Activated naive CD8-positive, alpha-beta T cell treated with anti-CD3 and anti-CD28 coated beads, Interleukin-2, amount 10 ng/mL, durations not matched to agents 7 days and 5 days (primary cell): ENCODE measurements at regions not wholly inside any gene's neighbourhood (a gene's known extent, or its start where the extent isn't known, plus 50 kb on each side); places are given as distances from the start of the nearest gene placed in this dataset.
"Not testable (repeated sequence)": the region's sequence is repeated elsewhere in the genome, so short reads cannot be mapped to it uniquely, and the experiment has no call there.

Experiments used
- ATAC-seq: fragments of 150-1000 bp; cut with Tn5 transposase; one replicate; pipeline ENCODE4 v1.10.0; 2021; ENCODE audit warnings: low read depth, moderate library complexity
- POLR2A ChIA-PET: fragments of 350-600 bp; sonication (Branson Sonifier 250); formaldehyde crosslinking; loops from one replicate; lab custom pipeline; 2021; ENCODE audit warnings: antibody characterized with exemption; lab: Charles Lee
- DNase-seq: peaks from one replicate; pipeline ENCODE4 v3.0.0; 2021
- H3K27ac Mint-ChIP-seq: one replicate; pipeline ENCODE4 v1.8.0; 2022; ENCODE audit warnings: mild to moderate bottlenecking, mixed read lengths
- H3K27me3 Mint-ChIP-seq: one replicate; pipeline ENCODE4 v1.8.0; 2022; ENCODE audit warnings: mild to moderate bottlenecking, moderate library complexity, mixed read lengths
- H3K36me3 Mint-ChIP-seq: one replicate; pipeline ENCODE4 v1.8.0; 2021; ENCODE audit warnings: mild to moderate bottlenecking, mixed read lengths
- H3K4me1 Mint-ChIP-seq: one replicate; pipeline ENCODE4 v1.8.0; 2021; ENCODE audit warnings: mixed read lengths
- H3K4me3 Mint-ChIP-seq: one replicate; pipeline ENCODE4 v1.8.0; 2022; ENCODE audit warnings: mild to moderate bottlenecking, moderate library complexity, mixed read lengths
- H3K9me3 Mint-ChIP-seq: one replicate; pipeline ENCODE4 v1.8.0; 2021; ENCODE audit warnings: mixed read lengths

GRCh38 chr4:20196476-20196875 is 55.2 kb upstream of the SLIT2 start:
- DNase-seq (no peak), ATAC-seq (no peak)
- POLR2A ChIA-PET: no interaction called here
- no peaks in the 10 kb centered on the region for H3K27me3 Mint-ChIP-seq
- H3K4me3 Mint-ChIP-seq: no peak overlapping the region
- no peaks in the 10 kb centered on the region for H3K9me3 Mint-ChIP-seq
- no peaks in the 10 kb centered on the region for H3K4me1 Mint-ChIP-seq
- H3K36me3 Mint-ChIP-seq: no peaks in the 10 kb centered on the region
- no peak overlapping the region for H3K27ac Mint-ChIP-seq

- POLR2A ChIA-PET: no interaction called here
- DNase-seq (no peak), ATAC-seq (no peak)
- Mint-ChIP-seq H3K36me3 (no peaks in the 10 kb centered on the region), H3K4me1 (no peaks in the 10 kb centered on the region), H3K27ac (no peak overlapping the region), H3K27me3 (no peaks in the 10 kb centered on the region), H3K9me3 (no peaks in the 10 kb centered on the region), H3K4me3 (no peak overlapping the region)
These were observed 56.4 kb upstream of the SLIT2 start for GRCh38 chr4:20195071-20195885.

GRCh38 chr4:20194123-20195013 is 57.3 kb upstream of the SLIT2 start:
- no peak for DNase-seq
- Mint-ChIP-seq H3K4me3 (no peak overlapping the region), H3K9me3 (peaks cover 3% of the 10 kb centered on the region), H3K36me3 (no peaks in the 10 kb centered on the region), H3K27ac (no peak overlapping the region), H3K27me3 (no peaks in the 10 kb centered on the region), H3K4me1 (no peaks in the 10 kb centered on the region)
- no peak for ATAC-seq
- POLR2A ChIA-PET: no interaction called here

- ATAC-seq (no peak), DNase-seq (no peak)
- H3K9me3 Mint-ChIP-seq: peaks cover 3% of the 10 kb centered on the region
- no peak overlapping the region for H3K27ac Mint-ChIP-seq
- H3K27me3 Mint-ChIP-seq: no peaks in the 10 kb centered on the region
- H3K4me3 Mint-ChIP-seq: no peak overlapping the region
- H3K36me3 Mint-ChIP-seq: no peaks in the 10 kb centered on the region
- POLR2A ChIA-PET: no interaction called here
- H3K4me1 Mint-ChIP-seq: no peaks in the 10 kb centered on the region
These were observed 58.4 kb upstream of the SLIT2 start for GRCh38 chr4:20193141-20193936.

- Mint-ChIP-seq H3K36me3 (no peaks in the 10 kb centered on the region), H3K27ac (no peak overlapping the region), H3K9me3 (peaks cover 3% of the 10 kb centered on the region), H3K4me3 (no peak overlapping the region), H3K27me3 (no peaks in the 10 kb centered on the region), H3K4me1 (no peaks in the 10 kb centered on the region)
- DNase-seq: no peak
- ATAC-seq: no peak
- POLR2A ChIA-PET: no interaction called here
These were observed 59.0 kb upstream of the SLIT2 start for GRCh38 chr4:20192736-20193135.

- DNase-seq (no peak), ATAC-seq (no peak)
- POLR2A ChIA-PET: no interaction called here
- peaks cover 6% of the 10 kb centered on the region for H3K9me3 Mint-ChIP-seq
- H3K4me1 Mint-ChIP-seq: no peaks in the 10 kb centered on the region
- H3K27ac Mint-ChIP-seq: no peak overlapping the region
- H3K4me3 Mint-ChIP-seq: no peak overlapping the region
- no peaks in the 10 kb centered on the region for H3K36me3 Mint-ChIP-seq
- H3K27me3 Mint-ChIP-seq: no peaks in the 10 kb centered on the region
These were observed 66.6 kb upstream of the SLIT2 start for GRCh38 chr4:20185103-20185502.

GRCh38 chr4:20183131-20183530 is 68.6 kb upstream of the SLIT2 start:
- H3K27me3 Mint-ChIP-seq, H3K9me3 Mint-ChIP-seq, ATAC-seq, POLR2A ChIA-PET, H3K4me1 Mint-ChIP-seq, H3K36me3 Mint-ChIP-seq, H3K27ac Mint-ChIP-seq, H3K4me3 Mint-ChIP-seq, DNase-seq: not testable (repeated sequence)

- DNase-seq: no peak
- Mint-ChIP-seq H3K27me3 (no peaks in the 10 kb centered on the region), H3K4me3 (no peak overlapping the region), H3K4me1 (no peaks in the 10 kb centered on the region), H3K36me3 (no peaks in the 10 kb centered on the region), H3K27ac (no peak overlapping the region), H3K9me3 (peaks cover 2% of the 10 kb centered on the region)
- POLR2A ChIA-PET: no interaction called here
- no peak for ATAC-seq
These were observed 69.8 kb upstream of the SLIT2 start for GRCh38 chr4:20181926-20182325.

- POLR2A ChIA-PET: no interaction called here
- H3K27me3 Mint-ChIP-seq: no peaks in the 10 kb centered on the region
- H3K4me3 Mint-ChIP-seq: no peak overlapping the region
- ATAC-seq (no peak), DNase-seq (no peak)
- no peak overlapping the region for H3K27ac Mint-ChIP-seq
- H3K9me3 Mint-ChIP-seq: peaks cover 4% of the 10 kb centered on the region
- H3K4me1 Mint-ChIP-seq: no peaks in the 10 kb centered on the region
- H3K36me3 Mint-ChIP-seq: no peaks in the 10 kb centered on the region
These were observed 71.2 kb upstream of the SLIT2 start for GRCh38 chr4:20180509-20180908.

GRCh38 chr4:20178902-20179576 is 72.7 kb upstream of the SLIT2 start:
- Mint-ChIP-seq H3K9me3 (peaks cover 2% of the 10 kb centered on the region), H3K4me3 (no peak overlapping the region), H3K27me3 (no peaks in the 10 kb centered on the region), H3K4me1 (no peaks in the 10 kb centered on the region), H3K36me3 (no peaks in the 10 kb centered on the region), H3K27ac (no peak overlapping the region)
- POLR2A ChIA-PET: no interaction called here
- no peak for DNase-seq
- no peak for ATAC-seq

- no peaks in the 10 kb centered on the region for H3K36me3 Mint-ChIP-seq
- POLR2A ChIA-PET: no interaction called here
- DNase-seq (no peak), ATAC-seq (no peak)
- peaks cover 2% of the 10 kb centered on the region for H3K9me3 Mint-ChIP-seq
- H3K27ac Mint-ChIP-seq: no peak overlapping the region
- no peak overlapping the region for H3K4me3 Mint-ChIP-seq
- H3K4me1 Mint-ChIP-seq: no peaks in the 10 kb centered on the region
- H3K27me3 Mint-ChIP-seq: no peaks in the 10 kb centered on the region
These were observed 74.8 kb upstream of the SLIT2 start for GRCh38 chr4:20176881-20177280.

GRCh38 chr4:20172070-20172760 is 79.5 kb upstream of the SLIT2 start:
- no peaks in the 10 kb centered on the region for H3K36me3 Mint-ChIP-seq
- no peaks in the 10 kb centered on the region for H3K27me3 Mint-ChIP-seq
- H3K4me1 Mint-ChIP-seq: no peaks in the 10 kb centered on the region
- no peak overlapping the region for H3K27ac Mint-ChIP-seq
- H3K4me3 Mint-ChIP-seq: no peak overlapping the region
- DNase-seq (no peak), ATAC-seq (no peak)
- peaks cover 2% of the 10 kb centered on the region for H3K9me3 Mint-ChIP-seq
- POLR2A ChIA-PET: no interaction called here
